Activated CD8-positive, alpha-beta T cell treated with anti-CD3 and anti-CD28 coated beads, Interleukin-2, amount 10 ng/mL, durations not matched to agents 7 days and 5 days (primary cell): ENCODE measurements at regions not wholly inside any gene's neighbourhood (a gene's known extent, or its start where the extent isn't known, plus 50 kb on each side); places are given as distances from the start of the nearest gene placed in this dataset.

Experiments
- ATAC-seq: fragments of 150-1000 bp; cut with Tn5 transposase; one replicate; pipeline ENCODE4 v1.10.0; 2021; ENCODE audit warnings: moderate library complexity
- CTCF ChIA-PET: fragments of 350-600 bp; sonication (Branson Sonifier 250); formaldehyde crosslinking; loops from one replicate; lab custom pipeline; 2021; ENCODE audit warnings: antibody characterized with exemption; lab: Charles Lee
- POLR2A ChIA-PET: fragments of 350-600 bp; sonication (Branson Sonifier 250); formaldehyde crosslinking; loops from one replicate; lab custom pipeline; 2021; ENCODE audit warnings: antibody characterized with exemption; lab: Charles Lee
- DNase-seq: peaks from one replicate; pipeline ENCODE4 v3.0.0-alpha.2; 2020
- H3K27ac Mint-ChIP-seq: one replicate; pipeline ENCODE4 v1.8.0; 2021; ENCODE audit warnings: mild to moderate bottlenecking, mixed read lengths
- H3K27me3 Mint-ChIP-seq: one replicate; pipeline ENCODE4 v1.8.0; 2021; ENCODE audit warnings: low read depth, mixed read lengths
- H3K36me3 Mint-ChIP-seq: one replicate; pipeline ENCODE4 v1.8.0; 2021; ENCODE audit warnings: low read depth, mixed read lengths
- H3K4me1 Mint-ChIP-seq: one replicate; pipeline ENCODE4 v1.8.0; 2021; ENCODE audit warnings: low read depth, mixed read lengths
- H3K4me3 Mint-ChIP-seq: one replicate; pipeline ENCODE4 v1.8.0; 2021; ENCODE audit warnings: mild to moderate bottlenecking, mixed read lengths
- H3K9me3 Mint-ChIP-seq: one replicate; pipeline ENCODE4 v1.8.0; 2022; ENCODE audit warnings: mixed read lengths; ENCODE audit not compliant: insufficient read depth

GRCh38 chr11:36753960-36754359 is 155.9 kb upstream of the RAG2 start:
- peaks cover 9% of the 10 kb centered on the region for H3K27me3 Mint-ChIP-seq
- ATAC-seq (no peak), DNase-seq (no peak)
- no peaks in the 10 kb centered on the region for H3K36me3 Mint-ChIP-seq
- ChIA-PET CTCF (no interaction called here), POLR2A (no interaction called here)
- no peak overlapping the region for H3K4me3 Mint-ChIP-seq
- H3K9me3 Mint-ChIP-seq: no peaks in the 10 kb centered on the region
- H3K4me1 Mint-ChIP-seq: no peaks in the 10 kb centered on the region
- H3K27ac Mint-ChIP-seq: no peak overlapping the region

- no peak overlapping the region for H3K4me3 Mint-ChIP-seq
- H3K27me3 Mint-ChIP-seq: peaks cover 13% of the 10 kb centered on the region
- H3K4me1 Mint-ChIP-seq: no peaks in the 10 kb centered on the region
- POLR2A ChIA-PET: no interaction called here
- no peak overlapping the region for H3K27ac Mint-ChIP-seq
- CTCF ChIA-PET: interaction anchor here (1.3 to 7.1 kb wide), 2 partner anchors 49 to 188 kb away, joined by 3 to 244 read pairs; partner anchors contain the start of gene RAG1
- no peak for DNase-seq
- H3K9me3 Mint-ChIP-seq: no peaks in the 10 kb centered on the region
- H3K36me3 Mint-ChIP-seq: no peaks in the 10 kb centered on the region
- no peak for ATAC-seq
Measured at GRCh38 chr11:36751996-36752395, 154.0 kb upstream of the RAG2 start.

- Mint-ChIP-seq H3K4me3 (no peak overlapping the region), H3K9me3 (no peaks in the 10 kb centered on the region), H3K27me3 (peaks cover 15% of the 10 kb centered on the region), H3K4me1 (no peaks in the 10 kb centered on the region), H3K27ac (no peak overlapping the region), H3K36me3 (no peaks in the 10 kb centered on the region)
- DNase-seq (no peak), ATAC-seq (no peak)
- ChIA-PET POLR2A (no interaction called here), CTCF (interaction anchor here (1.2 to 7.1 kb wide), 3 partner anchors 13 to 188 kb away, joined by 3 to 244 read pairs (median 3); partner anchors contain the start of gene RAG1)
Measured at GRCh38 chr11:36751335-36751781, 153.3 kb upstream of the RAG2 start.

GRCh38 chr11:36750349-36750748 is 152.3 kb upstream of the RAG2 start:
- H3K4me3 Mint-ChIP-seq: no peak overlapping the region

GRCh38 chr11:36748836-36749235 is 150.8 kb upstream of the RAG2 start:
- Mint-ChIP-seq H3K27ac (no peak overlapping the region), H3K4me1 (no peaks in the 10 kb centered on the region), H3K27me3 (peaks cover 23% of the 10 kb centered on the region), H3K4me3 (no peak overlapping the region), H3K36me3 (no peaks in the 10 kb centered on the region), H3K9me3 (no peaks in the 10 kb centered on the region)
- ChIA-PET POLR2A (no interaction called here), CTCF (interaction anchor here (1.3 to 7.1 kb wide), 4 partner anchors 12 to 185 kb away, joined by 4 to 244 read pairs (median 49); partner anchors contain the start of gene RAG1)
- no peak for ATAC-seq
- no peak for DNase-seq

More at GRCh38 chr11:36750349-36750748, 152.3 kb upstream of the RAG2 start:
- H3K36me3 Mint-ChIP-seq: no peaks in the 10 kb centered on the region
- no peaks in the 10 kb centered on the region for H3K9me3 Mint-ChIP-seq
- peaks cover 15% of the 10 kb centered on the region for H3K27me3 Mint-ChIP-seq
- no peaks in the 10 kb centered on the region for H3K4me1 Mint-ChIP-seq
- DNase-seq: no peak
- ATAC-seq: no peak
- CTCF ChIA-PET: interaction anchor here (1.2 to 7.1 kb wide), 2 partner anchors 12 to 187 kb away, joined by 3 to 244 read pairs; partner anchors contain the start of gene RAG1
- POLR2A ChIA-PET: no interaction called here
- H3K27ac Mint-ChIP-seq: no peak overlapping the region

GRCh38 chr11:36746886-36747710 is 149.1 kb upstream of the RAG2 start:
- ChIA-PET CTCF (interaction anchor here (0.6 to 7.1 kb wide), 51 partner anchors 10 to 480 kb away, joined by 3 to 244 read pairs (median 4); partner anchors contain the start of genes PRR5L, RAG1 and TRAF6), POLR2A (no interaction called here)
- Mint-ChIP-seq H3K36me3 (no peaks in the 10 kb centered on the region), H3K27me3 (peaks cover 27% of the 10 kb centered on the region), H3K4me1 (no peaks in the 10 kb centered on the region), H3K27ac (no peak overlapping the region), H3K9me3 (no peaks in the 10 kb centered on the region), H3K4me3 (no peak overlapping the region)
- ATAC-seq (peak; percentile 99), DNase-seq (peak; percentile 94)

GRCh38 chr11:36744375-36745168 is 146.5 kb upstream of the RAG2 start:
- no peaks in the 10 kb centered on the region for H3K4me1 Mint-ChIP-seq
- no peak overlapping the region for H3K4me3 Mint-ChIP-seq
- no peaks in the 10 kb centered on the region for H3K36me3 Mint-ChIP-seq
- ATAC-seq (peak; percentile 50), DNase-seq (peak; percentile 69)
- H3K27ac Mint-ChIP-seq: no peak overlapping the region
- H3K9me3 Mint-ChIP-seq: no peaks in the 10 kb centered on the region
- POLR2A ChIA-PET: no interaction called here
- CTCF ChIA-PET: interaction anchor here (0.8 to 3.4 kb wide), 7 partner anchors 9 to 180 kb away, joined by 3 to 37 read pairs (median 6); no protein-coding TSS in a partner anchor
- peaks cover 35% of the 10 kb centered on the region for H3K27me3 Mint-ChIP-seq

GRCh38 chr11:36743039-36743438 is 145.0 kb upstream of the RAG2 start:
- Mint-ChIP-seq H3K9me3 (no peaks in the 10 kb centered on the region), H3K27me3 (peaks cover 31% of the 10 kb centered on the region), H3K27ac (no peak overlapping the region), H3K4me1 (peaks cover 6% of the 10 kb centered on the region), H3K36me3 (no peaks in the 10 kb centered on the region), H3K4me3 (no peak overlapping the region)
- DNase-seq (no peak), ATAC-seq (no peak)
- POLR2A ChIA-PET: no interaction called here
- CTCF ChIA-PET: interaction anchor here (1.4 to 3.4 kb wide), 4 partner anchors 13 to 178 kb away, joined by 3 to 37 read pairs (median 7); no protein-coding TSS in a partner anchor

- no peaks in the 10 kb centered on the region for H3K36me3 Mint-ChIP-seq
- ATAC-seq (no peak), DNase-seq (no peak)
- no peak overlapping the region for H3K4me3 Mint-ChIP-seq
- ChIA-PET CTCF (interaction anchor here (3.8 kb wide), 1 partner anchor 177 kb away, joined by 33 read pairs; no protein-coding TSS in a partner anchor), POLR2A (no interaction called here)
- no peaks in the 10 kb centered on the region for H3K9me3 Mint-ChIP-seq
- H3K27ac Mint-ChIP-seq: no peak overlapping the region
- H3K4me1 Mint-ChIP-seq: peaks cover 6% of the 10 kb centered on the region
- H3K27me3 Mint-ChIP-seq: peaks cover 25% of the 10 kb centered on the region
Measured at GRCh38 chr11:36741515-36741914, 143.5 kb upstream of the RAG2 start.

GRCh38 chr11:36738292-36738861 is 140.3 kb upstream of the RAG2 start:
- ATAC-seq: no peak
- peaks cover 6% of the 10 kb centered on the region for H3K4me1 Mint-ChIP-seq
- no peaks in the 10 kb centered on the region for H3K36me3 Mint-ChIP-seq
- DNase-seq: no peak
- H3K27me3 Mint-ChIP-seq: peaks cover 17% of the 10 kb centered on the region
- ChIA-PET POLR2A (interaction anchor here (1.2 kb wide), 1 partner anchor 65 kb away, joined by 3 read pairs; no protein-coding TSS in a partner anchor), CTCF (interaction anchor here (1.0 to 5.5 kb wide), 6 partner anchors 9 to 174 kb away, joined by 3 to 94 read pairs (median 7); no protein-coding TSS in a partner anchor)
- no peak overlapping the region for H3K4me3 Mint-ChIP-seq
- no peaks in the 10 kb centered on the region for H3K9me3 Mint-ChIP-seq
- H3K27ac Mint-ChIP-seq: no peak overlapping the region

GRCh38 chr11:36736103-36736502 is 138.1 kb upstream of the RAG2 start:
- DNase-seq (no peak), ATAC-seq (no peak)
- H3K27ac Mint-ChIP-seq: no peak overlapping the region
- H3K4me1 Mint-ChIP-seq: peaks cover 6% of the 10 kb centered on the region
- no peaks in the 10 kb centered on the region for H3K9me3 Mint-ChIP-seq
- CTCF ChIA-PET: interaction anchor here (0.6 to 5.5 kb wide), 6 partner anchors 9 to 171 kb away, joined by 3 to 94 read pairs (median 3); no protein-coding TSS in a partner anchor
- no peak overlapping the region for H3K4me3 Mint-ChIP-seq
- peaks cover 17% of the 10 kb centered on the region for H3K27me3 Mint-ChIP-seq
- no peaks in the 10 kb centered on the region for H3K36me3 Mint-ChIP-seq
- POLR2A ChIA-PET: interaction anchor here (0.7 kb wide), 1 partner anchor 209 kb away, joined by 3 read pairs; no protein-coding TSS in a partner anchor
